HG02678 (cell line): ENCODE measurements at regions not wholly inside any gene's neighbourhood (a gene's known extent, or its start where the extent isn't known, plus 50 kb on each side); places are given as distances from the start of the nearest gene placed in this dataset.

ENCODE experiments used
- ATAC-seq: cut with Tn5 transposase; IDR thresholded peaks from one replicate; pipeline ENCODE4 v1.9.1; 2021; ENCODE audit warnings: mild to moderate bottlenecking, moderate library complexity; ENCODE audit not compliant: unreplicated experiment

DNA sequence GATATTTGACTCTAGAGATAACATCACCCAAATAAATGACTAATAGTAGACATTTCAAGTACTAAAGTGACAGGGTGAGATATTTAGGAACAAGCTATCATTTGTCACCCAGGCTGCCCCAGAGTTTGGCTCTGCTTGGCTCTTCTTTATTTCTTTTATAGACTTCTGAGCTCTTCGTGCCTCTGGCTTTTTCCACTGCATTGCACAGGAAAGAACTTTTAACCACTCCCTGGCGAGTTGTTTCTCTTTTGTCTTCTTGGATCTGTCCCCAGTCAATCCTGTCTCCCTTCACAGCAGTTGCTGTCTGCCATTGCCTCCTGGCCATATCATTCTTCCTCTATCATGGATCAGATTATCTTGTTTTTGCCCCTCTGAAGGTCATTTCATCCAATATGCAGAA lies 339.2 kb upstream of the DCBLD2 start:
- no peak for ATAC-seq

GRCh38 chr3:99236576-99236975 lies 335.1 kb upstream of the DCBLD2 start:
- no peak for ATAC-seq

- no peak for ATAC-seq
Measured at GRCh38 chr3:99232696-99233095, 331.2 kb upstream of the DCBLD2 start.

DNA sequence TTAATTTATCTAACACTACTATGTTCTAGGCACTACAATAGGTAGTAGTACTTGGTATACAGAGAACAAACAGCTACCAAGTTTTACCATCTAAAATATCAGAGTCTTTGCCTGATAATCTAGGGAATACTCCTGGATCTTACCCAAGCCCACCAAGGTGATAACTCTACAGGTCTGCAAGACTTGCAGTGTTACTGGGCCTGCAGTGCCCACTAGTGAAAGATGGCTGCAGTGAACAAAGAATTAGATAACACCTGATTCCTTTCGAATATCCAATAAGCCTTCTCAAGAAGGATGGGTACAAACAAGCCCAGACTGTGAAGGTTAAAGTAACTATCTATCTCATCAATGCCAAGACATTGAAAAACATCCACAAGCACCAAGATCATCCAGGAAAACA lies 317.0 kb upstream of the DCBLD2 start:
- ATAC-seq = no peak

GRCh38 chr3:99212969-99213368 lies 311.5 kb upstream of the DCBLD2 start:
- no peak for ATAC-seq

DNA sequence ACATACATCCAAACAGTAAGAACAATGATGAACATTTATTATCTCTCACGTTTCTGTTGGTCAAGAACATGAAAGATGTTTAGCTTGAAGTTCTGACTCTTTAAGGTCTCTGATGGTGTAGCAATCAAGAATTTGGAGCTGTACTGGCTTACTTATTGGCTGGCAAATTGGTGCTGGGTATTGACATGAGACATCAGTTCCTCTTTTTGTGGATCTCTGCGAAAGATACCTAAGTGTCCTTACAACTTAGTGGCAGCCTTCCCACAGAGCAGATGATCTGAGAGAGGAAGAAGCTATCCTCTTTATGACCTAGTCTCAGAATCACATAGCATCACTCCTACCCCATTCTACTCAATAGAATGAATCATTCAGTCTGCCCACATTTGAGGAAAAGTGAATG lies 309.8 kb upstream of the DCBLD2 start:
- no peak for ATAC-seq

DNA sequence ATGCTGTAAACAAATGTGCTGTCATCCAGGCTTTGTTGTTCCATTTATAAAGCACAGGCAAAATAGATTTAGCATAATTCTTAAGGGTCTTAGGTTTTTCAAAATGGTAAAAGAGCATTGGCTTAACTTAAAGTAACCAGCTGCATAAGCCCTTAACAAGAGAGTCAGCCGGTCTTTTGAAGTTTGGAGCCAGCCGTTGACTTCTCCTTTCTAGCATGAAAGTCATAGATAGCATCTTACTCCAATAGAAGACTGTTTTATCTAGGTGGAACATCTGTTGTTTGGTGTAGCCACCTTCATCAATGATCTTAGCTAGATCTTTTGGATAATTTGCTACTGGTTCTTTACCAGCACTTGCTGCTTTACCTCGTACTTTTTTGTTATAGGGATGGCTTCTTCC lies 297.5 kb upstream of the DCBLD2 start:
- no peak for ATAC-seq

- ATAC-seq = no peak
Measured at GRCh38 chr3:99191186-99191585, 289.7 kb upstream of the DCBLD2 start.

DNA sequence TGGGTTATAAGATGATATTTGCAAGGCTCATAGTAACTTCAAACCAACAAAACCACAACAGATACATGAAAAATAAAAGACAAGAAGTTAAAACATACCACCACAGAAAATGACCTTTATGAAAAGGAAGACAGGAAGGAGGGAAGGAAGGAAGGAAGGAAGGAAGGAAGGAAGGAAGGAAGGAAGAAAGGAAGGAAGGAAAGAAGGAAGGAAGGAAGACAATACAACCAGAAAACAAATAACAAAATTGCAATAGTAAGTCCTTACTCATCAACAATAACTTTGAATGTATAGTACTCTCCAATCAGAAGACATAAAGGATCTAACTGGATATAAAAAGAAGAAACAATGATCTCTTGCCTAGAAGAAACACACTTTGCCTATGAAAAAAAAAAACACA lies 287.4 kb upstream of the DCBLD2 start:
- no peak for ATAC-seq

DNA sequence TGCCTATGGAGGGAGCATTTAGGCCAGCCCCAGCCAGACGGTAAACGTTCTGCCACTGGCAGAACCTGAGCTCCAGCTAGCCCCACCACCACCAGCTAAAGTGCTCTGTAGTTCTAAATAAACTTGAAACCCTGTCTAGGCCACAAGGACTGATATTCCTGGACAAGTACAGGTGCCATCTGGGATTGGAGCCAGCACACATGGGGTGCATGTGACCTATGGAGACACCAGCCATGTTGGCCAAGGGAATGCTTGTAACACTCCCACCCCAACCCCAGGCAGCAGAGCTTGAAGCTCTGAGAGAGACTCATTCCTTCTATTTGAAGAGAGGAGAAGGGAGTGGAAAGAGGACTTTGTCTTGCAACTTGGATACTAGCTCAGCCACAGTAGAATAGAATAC lies 284.5 kb upstream of the DCBLD2 start:
- ATAC-seq = no peak

DNA sequence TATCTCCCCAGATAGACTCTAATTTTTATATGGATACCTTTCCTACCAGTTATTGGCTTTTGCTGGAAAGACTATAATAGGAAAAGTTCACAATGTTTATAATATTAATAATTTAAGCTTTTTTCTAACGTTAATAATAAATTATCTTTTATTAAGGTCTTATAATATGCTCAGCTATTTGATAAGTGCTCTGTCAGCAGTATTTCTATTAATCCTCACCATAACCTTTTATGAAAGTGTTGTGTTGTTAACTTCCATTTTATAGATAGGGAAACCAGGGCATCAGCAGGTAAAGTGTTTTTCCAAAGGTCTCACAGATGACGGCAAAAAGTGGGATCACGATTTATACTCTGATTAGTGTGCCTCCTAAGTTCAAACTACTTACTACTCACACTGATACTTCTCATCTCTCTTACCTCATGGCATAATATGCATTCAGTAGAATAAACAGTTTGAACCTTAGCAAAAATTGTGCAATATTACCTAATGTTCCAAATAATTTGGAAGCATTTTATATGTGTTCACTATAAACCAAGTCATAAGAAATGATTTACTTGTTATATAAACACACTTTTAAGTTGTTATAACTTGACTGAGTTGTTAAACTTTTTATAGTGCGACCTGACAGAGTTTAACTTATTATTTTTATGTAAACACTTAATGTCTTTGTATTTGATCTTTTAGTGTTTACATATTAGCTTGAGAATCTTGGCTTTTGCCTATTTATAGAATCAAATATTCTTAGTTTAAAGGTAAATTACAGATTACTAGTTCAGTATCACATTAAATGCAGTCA lies 274.9 kb upstream of the DCBLD2 start:
- no peak for ATAC-seq

DNA sequence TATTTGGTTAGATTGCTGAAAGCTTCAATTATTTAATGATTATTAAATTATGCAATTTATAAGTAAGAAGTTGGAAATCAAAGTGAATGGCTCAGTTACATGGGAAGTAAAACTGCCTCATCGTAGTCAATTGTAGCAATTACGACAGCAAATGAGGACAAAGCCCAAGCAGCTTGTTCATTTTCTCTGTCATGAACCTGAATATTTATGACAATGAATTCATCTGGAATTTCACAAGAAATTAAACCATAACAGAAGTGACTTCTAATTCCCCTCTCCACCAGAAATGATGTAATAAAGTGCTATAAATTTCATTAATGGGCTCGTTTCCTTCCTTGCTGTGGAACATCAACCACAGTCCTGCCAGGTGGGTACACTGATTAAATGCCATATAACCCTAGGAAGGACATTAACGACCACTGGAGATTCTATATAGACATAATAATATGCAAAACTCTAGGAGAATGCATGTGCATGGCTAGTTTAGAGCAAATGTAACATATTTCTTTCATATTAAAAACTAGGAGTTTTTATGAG lies 273.8 kb upstream of the DCBLD2 start:
- ATAC-seq = no peak

GRCh38 chr3:99172736-99173657 lies 271.5 kb upstream of the DCBLD2 start:
- ATAC-seq = peak; percentile 62

DNA sequence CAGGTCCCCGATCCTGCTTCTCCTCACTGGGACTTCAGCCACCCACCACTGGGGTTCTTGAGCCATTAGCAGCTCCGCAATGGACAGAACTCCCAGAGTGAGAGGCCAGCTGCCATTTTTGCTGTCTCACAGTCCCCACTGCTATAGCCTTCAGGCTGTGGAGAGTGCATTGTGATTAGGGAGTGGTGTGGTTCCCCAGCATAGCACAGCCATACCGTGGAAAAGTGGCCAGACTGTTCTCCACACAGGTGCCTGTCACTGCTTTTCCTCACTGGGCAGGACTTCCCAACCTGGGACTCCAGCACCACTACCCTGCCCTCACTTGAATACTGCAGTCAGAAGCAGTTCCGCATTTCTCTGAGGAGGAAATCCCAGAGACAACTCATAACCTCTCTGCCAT lies 270.3 kb upstream of the DCBLD2 start:
- ATAC-seq = no peak

- no peak for ATAC-seq
Measured at GRCh38 chr3:99170867-99171517, 269.5 kb upstream of the DCBLD2 start.

DNA sequence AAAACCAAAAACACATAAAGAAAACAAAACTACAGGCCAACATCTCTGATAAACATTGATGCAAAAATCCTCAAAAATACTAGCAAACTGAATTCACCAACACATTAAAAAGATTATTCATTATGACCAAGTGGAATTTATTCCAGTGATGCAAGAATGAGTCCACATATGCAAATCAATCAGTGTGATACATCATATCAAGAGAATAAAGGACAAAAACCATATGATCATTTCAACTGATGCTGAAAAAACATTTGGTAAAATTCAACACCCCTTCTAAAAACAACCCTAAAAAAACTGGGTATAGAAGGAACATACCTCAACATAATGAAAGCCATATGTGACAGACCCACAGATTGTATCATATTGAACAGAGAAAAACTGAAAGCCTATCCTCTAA lies 265.6 kb upstream of the DCBLD2 start:
- no peak for ATAC-seq

DNA sequence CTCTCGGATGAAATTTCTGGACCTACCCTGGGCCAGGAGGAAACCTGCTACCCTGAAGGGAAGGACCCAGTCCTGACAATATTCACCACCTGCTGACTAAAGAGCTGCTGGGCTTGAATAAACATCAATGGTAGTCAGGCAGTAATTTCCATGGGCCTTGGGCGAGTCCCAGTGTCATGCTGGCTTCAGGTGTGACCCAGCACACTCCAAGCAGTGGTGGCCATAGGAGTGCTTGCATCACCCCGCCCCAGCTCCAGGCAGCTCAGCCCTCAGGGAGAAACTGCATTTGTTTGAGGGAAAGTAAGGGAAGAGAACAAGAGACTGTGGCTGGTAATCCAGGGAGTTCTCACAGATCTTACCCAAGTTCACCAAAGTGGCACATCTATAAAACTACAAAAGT lies 261.8 kb upstream of the DCBLD2 start:
- no peak for ATAC-seq

- no peak for ATAC-seq
Measured at GRCh38 chr3:99159220-99159762, 257.8 kb upstream of the DCBLD2 start.

- ATAC-seq = no peak
Measured at GRCh38 chr3:99145031-99145430, 243.5 kb upstream of the DCBLD2 start.

DNA sequence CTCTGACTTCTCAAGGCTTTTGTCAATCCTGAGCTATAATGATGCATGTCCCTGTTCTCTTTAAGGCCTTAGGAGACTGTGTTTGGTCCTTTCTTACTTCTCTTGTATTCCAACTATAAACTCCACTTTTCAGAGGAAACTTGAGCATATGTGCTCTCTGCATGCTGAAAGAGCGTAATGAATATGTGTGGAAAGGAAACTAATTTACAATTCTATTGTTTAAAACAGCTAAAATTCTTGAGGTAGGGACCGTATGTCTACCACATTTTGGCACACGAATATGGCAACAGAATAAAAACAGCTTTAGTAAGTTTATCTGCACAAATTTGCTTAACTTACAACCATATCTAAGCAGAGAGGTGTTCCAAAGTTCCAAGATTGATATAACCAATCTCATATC lies 242.0 kb upstream of the DCBLD2 start:
- ATAC-seq = no peak

DNA sequence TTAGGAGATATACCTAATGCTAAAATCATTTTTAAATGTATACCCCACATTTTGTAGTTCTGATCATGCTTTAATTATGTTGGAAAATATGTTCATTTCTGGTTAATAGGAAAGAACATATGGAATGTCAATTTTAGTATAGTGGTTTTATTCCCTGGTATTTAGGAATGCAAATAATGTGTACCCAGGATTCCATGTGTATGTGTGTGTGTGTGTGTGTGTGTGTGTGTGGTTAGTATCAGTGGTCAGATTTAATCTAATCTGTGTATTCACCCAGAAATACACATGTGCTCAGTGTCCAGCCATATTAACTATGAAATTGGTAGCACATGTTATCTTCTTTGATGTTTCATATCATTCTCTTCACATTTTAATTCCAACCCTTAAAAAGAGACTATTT lies 233.5 kb upstream of the DCBLD2 start:
- ATAC-seq = no peak
